Right lobe of liver (tissue), 6 donors: ENCODE measurements at regions not wholly inside any gene's neighbourhood (a gene's known extent, or its start where the extent isn't known, plus 50 kb on each side); places are given as distances from the start of the nearest gene placed in this dataset.

ENCODE experiments used
- ATAC-seq, 4 donors: fragments of 200-7000 bp; cut with Tn5 transposase; one replicate each; pipeline ENCODE4 v1.9.1; 2020; ENCODE audit warnings: mild to moderate bottlenecking in 4 of 4, moderate library complexity in 4 of 4
- DNase-seq, 3 donors: peaks; one replicate each; pipeline ENCODE4 v3.0.0-alpha.2; 2020
- H3K27ac ChIP-seq, 3 donors: fragments of 200-600 bp; one replicate each; pipeline ENCODE4 v1.8.0; 2022
- H3K27me3 ChIP-seq, 2 donors: fragments of 200-600 bp; one replicate each; pipeline ENCODE4 v1.8.0; 2022
- H3K36me3 ChIP-seq, 4 donors: fragments of 200-600 bp; sonication (generic) in 1 of 4; one replicate each; pipeline versions ENCODE4 v1.5.1 to v1.8.0; 2017 to 2022; ENCODE audit warnings: control low read depth in 1 of 4
- H3K4me1 ChIP-seq, 4 donors: fragments of 200-600 bp; sonication (generic) in 1 of 4; one replicate each; pipeline versions ENCODE4 v1.5.1 to v1.8.0; 2017 to 2022; ENCODE audit warnings: control low read depth in 1 of 4
- H3K4me3 ChIP-seq, 3 donors: fragments of 200-600 bp; one replicate each; pipeline ENCODE4 v1.8.0; 2022
- H3K9me3 ChIP-seq, 4 donors: fragments of 200-600 bp; sonication (generic) in 1 of 4; one replicate each; pipeline versions ENCODE4 v1.5.1 to v1.8.0; 2017 to 2022; ENCODE audit warnings: control low read depth in 1 of 4
- CTCF ChIP-seq, 4 donors: fragments of 200-600 bp in 3 of 4; fragments of 450-650 bp in 1 of 4; IDR thresholded peaks; one replicate each; pipeline versions ENCODE4 v1.5.1 to v1.8.0; 2016 to 2022; ENCODE audit warnings: antibody characterized with exemption in 4 of 4, mild to moderate bottlenecking in 2 of 4
- POLR2A ChIP-seq: fragments of 450-650 bp; IDR thresholded peaks from one replicate; pipeline ENCODE4 v1.6.1; 2017; ENCODE audit warnings: antibody characterized with exemption, mild to moderate bottlenecking
- WGBS: methylation state at CpG from one replicate; pipeline ENCODE4 v1.1.6; 2018; ENCODE audit warnings: low coverage, low lambda C conversion rate; ENCODE audit not compliant: insufficient coverage; ENCODE audit errors: missing lambda C conversion rate; 5-methylcytosine and 5-hydroxymethylcytosine counted together
- intact Hi-C, 2 donors: fragments of 100-400 bp; cut with DNase I; formaldehyde crosslinking; loops; one replicate each; pipeline versions ENCODE4 v1.11.2 to v1.14.1; 2022
- donor health status: DM: no; HTN: yes; CAD: no.
- donor health status: DM: no; HTN: no; CAD: no.
- donor health status: DM: no; HTN: no; CAD: no.
- donor health status: DM: no; HTN: yes; CAD: no.
- donor health status: DM: no; HTN: yes; CAD: no.

DNA sequence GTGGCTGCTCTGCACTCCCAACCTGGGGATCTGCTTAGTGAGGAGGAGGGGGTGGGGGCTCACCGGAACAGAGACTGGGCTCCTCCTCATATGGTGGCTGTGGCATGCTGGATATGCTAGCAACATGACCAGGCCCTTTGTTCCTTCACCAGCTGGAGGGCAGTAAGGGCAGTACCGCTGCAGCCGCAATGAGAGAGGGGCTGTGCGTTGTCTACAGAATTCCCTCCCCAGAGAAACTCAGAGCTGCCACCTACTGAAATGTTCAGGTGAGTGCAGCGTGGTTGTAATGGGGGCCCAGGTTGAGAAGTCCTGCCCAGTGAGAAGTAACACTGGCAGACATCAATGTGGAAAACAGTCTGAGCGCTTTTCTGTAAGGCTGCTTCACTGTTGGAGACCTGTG lies 1211.9 kb upstream of the NXPH2 start:
- Histone ChIP-seq H3K27ac (no peak overlapping the region), H3K4me1 (no peaks in the 10 kb centered on the region), H3K4me3 (no peak overlapping the region), H3K27me3 (no peaks in the 10 kb centered on the region), H3K9me3 (no peaks in the 10 kb centered on the region), H3K36me3 (no peaks in the 10 kb centered on the region)
- ATAC-seq (peak in 1 of 4 donors; percentile 14), DNase-seq (no peak)
- no peak for TF ChIP-seq POLR2A
- TF ChIP-seq CTCF (IDR thresholded peaks at IDR 0.05), result no peak
- intact Hi-C loops, result no loop called here
- 73% methylated on average over 3 of the region's 6 CpGs for WGBS

DNA sequence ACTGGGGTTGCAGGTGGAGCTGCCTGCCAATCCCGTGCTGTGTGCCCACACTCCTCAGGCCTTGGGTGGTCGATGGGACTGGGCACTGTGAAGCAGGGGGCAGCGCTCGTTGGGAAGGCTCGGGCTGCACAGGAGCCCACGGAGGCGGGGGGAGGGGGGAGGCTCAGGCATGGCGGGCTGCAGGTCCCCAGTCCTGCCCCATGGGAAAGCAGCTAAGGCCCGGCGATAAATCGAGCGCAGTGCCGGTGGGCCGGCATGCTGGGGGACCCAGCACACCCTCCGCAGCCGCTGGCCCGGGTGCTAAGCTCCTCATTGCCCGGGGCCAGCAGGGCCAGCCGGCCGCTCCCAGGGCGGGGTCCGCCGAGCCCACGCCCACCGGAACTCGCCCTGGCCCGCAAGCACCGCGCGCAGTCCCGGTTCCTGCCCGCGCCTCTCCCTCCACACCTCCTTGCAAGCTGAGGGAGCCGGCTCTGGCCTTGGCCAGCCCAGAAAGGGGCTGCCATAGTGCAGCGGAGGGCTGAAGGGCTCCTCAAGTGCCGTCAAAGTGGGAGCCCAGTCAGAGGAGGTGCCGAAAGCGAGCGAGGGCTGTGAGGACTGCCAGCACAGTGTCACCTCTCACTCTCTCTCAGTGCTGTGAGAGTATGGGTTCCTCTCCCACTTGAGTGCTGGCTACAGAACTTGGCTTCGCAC lies 1210.6 kb upstream of the NXPH2 start:
- Histone ChIP-seq H3K9me3 (no peaks in the 10 kb centered on the region), H3K36me3 (no peaks in the 10 kb centered on the region), H3K27me3 (no peaks in the 10 kb centered on the region), H3K4me1 (no peaks in the 10 kb centered on the region), H3K4me3 (no peak overlapping the region), H3K27ac (no peak overlapping the region)
- TF ChIP-seq POLR2A (no peak), CTCF (IDR thresholded peaks at IDR 0.05) (no peak)
- WGBS, result 79% methylated on average over 9 of the region's 40 CpGs
- intact Hi-C loops, result no loop called here
- no peak for DNase-seq
- ATAC-seq, result no peak

DNA sequence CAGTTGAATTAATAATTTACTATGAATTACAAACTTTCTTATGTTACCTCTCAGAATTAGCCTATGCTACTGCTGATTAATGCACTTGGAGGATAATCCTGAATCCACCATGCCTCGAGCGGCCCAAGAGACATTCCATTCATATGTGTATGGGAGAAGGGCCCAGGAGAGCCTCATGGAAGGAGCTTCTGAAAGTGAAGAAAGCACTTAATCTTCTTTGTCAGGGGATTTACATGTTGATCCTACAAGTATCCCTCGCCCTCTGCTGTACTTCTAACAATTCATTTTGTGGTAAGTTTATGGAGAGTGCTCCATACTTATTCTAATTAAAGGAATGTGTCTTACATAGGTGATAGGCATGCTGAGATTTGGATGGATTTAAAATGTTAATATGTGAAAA lies 1189.1 kb upstream of the NXPH2 start:
- H3K4me3 ChIP-seq, result no peak overlapping the region
- ATAC-seq (no peak), DNase-seq (no peak)
- H3K27ac ChIP-seq, result no peak overlapping the region
- H3K9me3 ChIP-seq, result no peaks in the 10 kb centered on the region
- no peaks in the 10 kb centered on the region for H3K36me3 ChIP-seq
- H3K4me1 ChIP-seq, result no peaks in the 10 kb centered on the region
- TF ChIP-seq POLR2A (no peak), CTCF (IDR thresholded peaks at IDR 0.05) (no peak)
- H3K27me3 ChIP-seq, result no peaks in the 10 kb centered on the region
- intact Hi-C loops, result no loop called here
- WGBS, result 34% methylated on average over 3 of the region's 3 CpGs

GRCh38 chr2:139968588-139968987 lies 1188.4 kb upstream of the NXPH2 start:
- 43% methylated on average over 5 of the region's 5 CpGs for WGBS
- no peaks in the 10 kb centered on the region for H3K9me3 ChIP-seq
- no peak for ATAC-seq
- TF ChIP-seq CTCF (IDR thresholded peaks at IDR 0.05) (no peak), POLR2A (no peak)
- no peaks in the 10 kb centered on the region for H3K4me1 ChIP-seq
- intact Hi-C loops, result no loop called here
- no peak overlapping the region for H3K27ac ChIP-seq
- H3K27me3 ChIP-seq, result no peaks in the 10 kb centered on the region
- H3K36me3 ChIP-seq, result no peaks in the 10 kb centered on the region
- H3K4me3 ChIP-seq, result no peak overlapping the region
- no peak for DNase-seq

GRCh38 chr2:139967665-139968064 lies 1187.5 kb upstream of the NXPH2 start:
- no peak for DNase-seq
- ATAC-seq, result no peak
- Histone ChIP-seq H3K27me3 (no peaks in the 10 kb centered on the region), H3K27ac (no peak overlapping the region), H3K4me3 (no peak overlapping the region), H3K4me1 (no peaks in the 10 kb centered on the region), H3K9me3 (no peaks in the 10 kb centered on the region), H3K36me3 (no peaks in the 10 kb centered on the region)
- TF ChIP-seq CTCF (IDR thresholded peaks at IDR 0.05) (no peak), POLR2A (no peak)
- WGBS, result 25% methylated on average over 1 of the region's 1 CpG
- intact Hi-C loops, result no loop called here
